PC-9 (cell line): ENCODE measurements at regions not wholly inside any gene's neighbourhood (a gene's known extent, or its start where the extent isn't known, plus 50 kb on each side); places are given as distances from the start of the nearest gene placed in this dataset.
"Not testable (repeated sequence)": the region's sequence is repeated elsewhere in the genome, so short reads cannot be mapped to it uniquely, and the experiment has no call there.

Source experiments
- CTCF ChIP-seq: fragments of 200-600 bp; sonication (generic); conservative IDR thresholded peaks from 2 replicates; pipeline ENCODE4 v1.6.1; 2017; ENCODE audit warnings: mixed run types, antibody characterized with exemption, mild to moderate bottlenecking, moderate library complexity
- EZH2 ChIP-seq: fragments of 200-600 bp; sonication (generic); IDR thresholded peaks from 2 replicates; pipeline ENCODE4 v1.8.0; 2017; ENCODE audit warnings: antibody characterized with exemption, low read depth

GRCh38 chr1:83218036-83218716 lies 780.8 kb downstream of the TTLL7 start:
- not testable (repeated sequence) for TF ChIP-seq CTCF, EZH2
